ENCODE measurements at regions not wholly inside any gene's neighbourhood (a gene's known extent, or its start where the extent isn't known, plus 50 kb on each side); places are given as distances from the start of the nearest gene placed in this dataset.
"Not testable (repeated sequence)": the region's sequence is repeated elsewhere in the genome, so short reads cannot be mapped to it uniquely, and the experiment has no call there.

DNA sequence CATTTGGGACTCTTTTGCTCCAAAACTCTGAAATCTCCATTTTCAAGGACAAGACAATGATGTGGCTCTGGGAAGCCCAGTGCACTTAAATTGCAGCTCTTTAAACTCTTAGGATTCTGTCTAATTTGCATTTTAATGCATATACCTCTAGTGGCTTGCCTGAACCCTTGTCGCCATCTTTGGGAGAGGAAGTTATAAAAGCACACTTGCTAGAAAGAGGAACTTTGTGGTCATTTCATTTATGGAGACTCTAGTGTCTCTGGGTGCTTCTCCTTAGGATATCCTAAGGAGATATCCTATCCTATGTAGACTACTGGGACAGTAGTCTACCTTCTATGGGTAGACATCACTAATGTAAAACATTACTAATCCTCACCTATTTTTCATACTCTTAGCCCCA is 77.3 kb upstream of the SLC1A3 start:
- DNase-seq (ENCODE audit: low spot score): no peak

DNA sequence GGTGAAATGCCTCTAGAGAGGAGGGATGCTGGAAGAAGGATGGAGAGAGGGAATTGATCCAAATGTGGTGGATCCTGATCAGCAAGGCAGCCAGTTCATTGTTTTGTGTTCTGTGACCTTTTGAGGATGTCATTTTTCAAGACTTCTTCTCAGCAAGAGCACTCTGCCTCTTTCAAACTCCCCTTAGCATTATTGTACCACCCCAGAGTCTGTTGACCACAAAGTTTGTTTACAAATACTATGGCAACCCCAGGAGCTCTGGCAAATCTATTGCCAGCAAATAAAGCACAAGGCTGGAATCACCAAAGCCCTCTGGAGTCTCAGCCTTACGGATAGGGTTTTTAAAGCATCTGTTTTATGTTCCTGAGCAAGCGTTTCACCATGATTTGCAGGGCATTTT is 76.2 kb upstream of the SLC1A3 start:
- DNase-seq (ENCODE audit: low spot score): peak; percentile 26

GRCh38 chr5:36531401-36531800 is 75.0 kb upstream of the SLC1A3 start:
- DNase-seq (ENCODE audit: low spot score): no peak

DNA sequence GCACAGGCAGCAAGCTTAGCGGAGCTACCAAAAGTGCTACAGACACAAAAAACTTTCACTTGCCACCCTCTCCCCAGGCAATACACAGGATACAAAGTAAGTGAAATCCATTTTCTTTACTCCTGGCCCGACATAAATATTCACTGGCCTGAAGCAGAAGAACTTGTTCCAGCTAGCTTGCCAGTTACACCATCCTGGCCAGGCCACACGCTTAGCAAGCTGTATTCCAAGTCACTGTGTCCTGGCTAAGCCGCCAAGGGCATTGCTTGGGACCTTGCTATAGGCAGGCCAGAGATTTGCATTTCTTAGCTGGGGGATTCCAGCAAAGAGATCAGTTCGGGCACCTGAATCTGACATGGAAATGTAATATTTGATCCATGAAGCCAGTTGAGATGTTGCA is 71.0 kb upstream of the SLC1A3 start:
- no peak for DNase-seq (ENCODE audit: low spot score)

DNA sequence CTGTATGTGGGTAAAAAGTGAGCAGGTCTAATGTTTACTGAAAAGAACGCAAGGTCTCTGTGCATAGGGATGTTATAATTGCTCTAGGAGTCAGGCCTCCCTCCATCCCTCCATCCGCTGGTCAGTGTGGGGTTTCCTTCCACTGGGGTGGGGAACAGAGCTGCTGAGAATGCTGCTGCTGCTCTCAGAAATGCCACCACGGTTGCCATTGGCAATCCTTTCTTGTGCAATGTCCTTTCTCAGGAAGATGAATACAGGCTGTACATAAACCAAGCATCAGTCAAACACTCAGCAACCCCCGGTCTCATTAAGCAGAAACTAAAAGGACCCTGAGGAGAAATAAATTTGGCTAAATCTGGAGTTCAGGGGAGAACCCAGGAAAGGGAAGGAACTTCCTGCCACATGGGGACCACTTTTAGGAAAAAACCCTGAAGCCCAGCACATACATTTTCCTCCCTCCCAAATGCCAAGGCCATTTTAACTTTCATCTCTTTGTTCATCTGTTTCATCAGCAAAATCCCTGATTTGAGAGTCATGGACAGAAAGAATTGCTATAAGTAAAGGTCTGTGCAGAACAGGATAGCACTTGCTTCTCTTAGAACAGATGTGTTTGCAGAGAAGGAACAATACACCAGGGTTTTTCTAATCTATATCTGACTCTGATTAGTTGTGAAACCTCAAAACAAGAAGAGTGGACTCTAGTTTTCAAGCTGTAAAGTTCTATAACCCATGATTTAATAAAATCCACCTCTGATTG is 70.4 kb upstream of the SLC1A3 start:
- DNase-seq (ENCODE audit: low spot score): no peak

DNA sequence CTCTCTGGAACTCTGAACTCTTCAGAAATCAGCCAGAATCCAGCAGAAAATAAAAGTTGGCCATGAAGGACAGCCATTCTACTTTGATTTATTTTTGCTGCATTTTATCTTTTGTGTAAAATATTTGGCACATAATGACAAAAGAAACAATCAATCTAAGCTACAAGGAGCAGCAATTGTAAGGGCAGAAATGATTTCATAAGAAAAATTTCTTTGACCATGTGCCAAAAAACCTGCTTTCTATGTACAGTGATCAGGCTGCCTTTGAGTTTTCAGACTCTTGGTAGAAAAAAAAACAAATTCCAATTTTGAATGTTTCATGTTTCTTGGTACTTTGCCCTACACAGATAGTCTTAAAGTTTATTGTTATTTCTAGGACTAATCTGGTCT is 69.8 kb upstream of the SLC1A3 start:
- DNase-seq (ENCODE audit: low spot score): no peak

DNA sequence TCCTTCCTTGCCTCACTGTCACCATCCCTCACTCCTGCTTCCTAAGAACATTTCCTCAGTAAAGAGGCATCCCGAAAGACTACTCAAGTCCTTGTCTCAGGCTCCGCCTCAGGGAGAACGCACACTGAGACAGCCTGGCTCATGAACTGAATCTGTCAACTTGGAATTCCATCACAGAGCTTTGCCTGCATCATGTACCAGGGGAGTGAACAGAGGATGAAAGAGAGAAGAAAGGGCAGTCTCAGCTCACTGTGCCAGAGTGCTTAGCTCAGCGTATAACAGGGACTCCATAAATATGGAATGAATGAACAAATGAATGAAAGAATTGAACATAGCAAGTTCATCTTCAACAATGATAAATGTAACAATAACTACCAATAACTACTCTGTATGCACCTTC is 68.7 kb upstream of the SLC1A3 start:
- no peak for DNase-seq (ENCODE audit: low spot score)

DNA sequence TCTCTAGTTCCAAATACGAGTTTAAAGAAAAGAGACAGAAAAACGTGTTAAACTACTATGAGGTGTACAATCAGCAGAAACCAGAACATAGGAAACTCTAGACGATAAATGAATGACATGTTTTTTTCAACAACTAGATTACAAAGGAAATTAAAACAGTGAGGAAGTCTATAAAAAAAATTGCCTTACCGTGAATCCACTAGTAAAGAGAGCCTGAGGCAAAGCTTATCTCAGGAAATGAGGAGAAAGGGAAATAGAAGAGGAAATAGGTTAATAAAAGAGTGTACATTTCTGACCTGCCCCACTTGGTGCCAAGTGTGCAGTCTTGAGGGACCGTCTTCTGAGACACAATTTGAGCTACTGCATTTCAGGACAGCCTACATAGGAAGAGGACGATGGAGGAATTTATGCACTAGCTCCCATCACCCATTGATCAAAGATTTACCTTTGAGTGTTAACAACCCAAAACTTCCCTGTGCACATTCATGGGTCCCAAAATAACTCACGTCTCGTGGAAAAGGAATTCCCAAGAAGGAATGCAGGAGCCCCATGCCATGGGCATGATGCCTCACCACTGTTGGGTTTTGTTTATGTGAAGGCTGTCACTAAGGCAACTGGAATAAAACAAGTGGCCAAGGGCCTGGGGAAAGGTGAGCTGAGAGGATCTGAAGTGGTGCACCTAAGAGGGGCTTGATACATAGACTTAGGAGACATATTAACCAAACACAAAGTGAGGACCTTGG is 53.6 kb upstream of the SLC1A3 start:
- no peak for DNase-seq (ENCODE audit: low spot score)

GRCh38 chr5:36555035-36555434 is 51.4 kb upstream of the SLC1A3 start:
- not testable (repeated sequence) for DNase-seq (ENCODE audit: low spot score)
